GM23248 (cell line): ENCODE measurements at regions not wholly inside any gene's neighbourhood (a gene's known extent, or its start where the extent isn't known, plus 50 kb on each side); places are given as distances from the start of the nearest gene placed in this dataset.

ENCODE experiments used
- EZH2 ChIP-seq: fragments of 200-600 bp; sonication (generic); IDR thresholded peaks from 2 replicates; pipeline ENCODE4 v1.6.1; 2018; ENCODE audit warnings: antibody characterized with exemption, mild to moderate bottlenecking; ENCODE audit not compliant: insufficient read depth, poor library complexity, severe bottlenecking
- EZH2phosphoT487 ChIP-seq: fragments of 200-600 bp; sonication (generic); IDR thresholded peaks from 2 replicates; pipeline ENCODE4 v1.6.1; 2018; ENCODE audit warnings: antibody characterized with exemption, moderate library complexity, mild to moderate bottlenecking, low read depth; ENCODE audit not compliant: insufficient read depth

DNA sequence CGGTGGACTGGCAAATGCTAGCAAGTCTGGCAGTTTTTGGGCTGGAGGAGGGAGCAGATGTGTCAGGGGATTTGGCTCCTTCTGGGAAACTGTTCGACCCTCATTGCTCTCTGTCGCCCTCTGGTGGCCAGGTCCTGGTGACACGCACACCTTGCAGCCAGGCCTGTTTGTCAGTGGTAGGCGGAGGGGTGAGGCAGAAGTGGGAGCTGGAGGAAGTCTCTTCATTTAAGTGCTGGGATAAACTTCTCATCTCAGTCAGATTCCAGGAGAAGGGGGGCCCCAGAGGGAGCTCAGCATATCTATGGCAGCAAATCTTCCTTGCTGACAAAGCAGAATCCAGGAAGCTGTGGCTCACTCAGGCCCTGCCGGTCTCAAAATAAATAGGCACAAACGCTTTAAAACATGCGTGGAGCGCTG lies 326.5 kb downstream of the ZSWIM6 start:
- TF ChIP-seq EZH2phosphoT487 = no peak
- no peak for TF ChIP-seq EZH2
